ENCODE measurements at regions not wholly inside any gene's neighbourhood (a gene's known extent, or its start where the extent isn't known, plus 50 kb on each side); places are given as distances from the start of the nearest gene placed in this dataset.

DNA sequence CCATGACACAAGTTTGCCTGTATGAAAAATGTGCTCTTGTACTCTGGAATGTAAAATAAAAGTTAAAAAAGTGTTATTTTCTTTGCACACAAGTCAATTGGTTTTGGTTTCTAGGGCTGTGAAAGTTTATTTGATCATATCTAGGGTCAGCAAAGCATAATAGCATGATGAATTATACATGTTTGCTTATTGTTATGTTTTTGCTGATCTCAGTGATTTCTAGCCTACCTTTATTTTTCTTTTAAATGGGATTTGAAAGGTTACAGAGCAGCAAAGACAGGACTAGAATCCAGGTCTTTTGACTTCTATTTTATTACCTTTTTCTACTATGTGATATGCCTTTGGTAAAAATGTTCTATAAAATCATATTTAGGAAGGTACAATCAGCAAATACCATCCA is 481.0 kb downstream of the PRR32 start:
- TF ChIP-seq, protein P1, sequence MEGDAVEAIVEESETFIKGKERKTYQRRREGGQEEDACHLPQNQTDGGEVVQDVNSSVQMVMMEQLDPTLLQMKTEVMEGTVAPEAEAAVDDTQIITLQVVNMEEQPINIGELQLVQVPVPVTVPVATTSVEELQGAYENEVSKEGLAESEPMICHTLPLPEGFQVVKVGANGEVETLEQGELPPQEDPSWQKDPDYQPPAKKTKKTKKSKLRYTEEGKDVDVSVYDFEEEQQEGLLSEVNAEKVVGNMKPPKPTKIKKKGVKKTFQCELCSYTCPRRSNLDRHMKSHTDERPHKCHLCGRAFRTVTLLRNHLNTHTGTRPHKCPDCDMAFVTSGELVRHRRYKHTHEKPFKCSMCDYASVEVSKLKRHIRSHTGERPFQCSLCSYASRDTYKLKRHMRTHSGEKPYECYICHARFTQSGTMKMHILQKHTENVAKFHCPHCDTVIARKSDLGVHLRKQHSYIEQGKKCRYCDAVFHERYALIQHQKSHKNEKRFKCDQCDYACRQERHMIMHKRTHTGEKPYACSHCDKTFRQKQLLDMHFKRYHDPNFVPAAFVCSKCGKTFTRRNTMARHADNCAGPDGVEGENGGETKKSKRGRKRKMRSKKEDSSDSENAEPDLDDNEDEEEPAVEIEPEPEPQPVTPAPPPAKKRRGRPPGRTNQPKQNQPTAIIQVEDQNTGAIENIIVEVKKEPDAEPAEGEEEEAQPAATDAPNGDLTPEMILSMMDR (IDR thresholded peaks at IDR 0.05; ENCODE audit: low read depth, low read length), result no peak
- H3K27me3 ChIP-seq, result no peaks in the 10 kb centered on the region
- no peak overlapping the region for H3K4me3 ChIP-seq
- no peaks in the 10 kb centered on the region for H3K36me3 ChIP-seq
- no peak overlapping the region for H3K27ac ChIP-seq
- H3K9me3 ChIP-seq (ENCODE audit: low read depth), result no peaks in the 10 kb centered on the region
- DNase-seq (ENCODE audit: low read depth in 1 of 2, low spot score in 1 of 2), result no peak
- no peaks in the 10 kb centered on the region for H3K4me1 ChIP-seq (ENCODE audit: low read depth)

DNA sequence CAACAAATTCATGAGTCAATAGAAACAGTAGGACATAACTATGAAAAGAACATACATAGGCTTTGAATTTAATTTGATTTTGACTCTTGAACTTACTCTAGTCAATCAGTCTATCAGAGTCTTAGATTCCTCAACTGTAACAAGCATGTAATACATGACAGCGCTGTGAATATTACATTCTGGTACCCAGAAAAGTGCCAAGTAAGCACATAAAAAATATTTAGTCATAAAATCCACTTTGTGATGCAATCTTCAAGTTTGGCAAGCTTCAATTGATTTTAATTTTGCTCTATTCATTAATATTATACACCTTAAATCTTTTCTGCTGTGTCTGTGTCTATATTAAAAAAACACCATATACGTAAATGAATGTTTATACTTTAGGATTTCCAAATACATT is 483.3 kb downstream of the PRR32 start:
- no peaks in the 10 kb centered on the region for H3K27me3 ChIP-seq
- H3K4me3 ChIP-seq, result no peak overlapping the region
- H3K9me3 ChIP-seq (ENCODE audit: low read depth), result no peaks in the 10 kb centered on the region
- no peaks in the 10 kb centered on the region for H3K4me1 ChIP-seq (ENCODE audit: low read depth)
- H3K27ac ChIP-seq, result no peak overlapping the region
- no peaks in the 10 kb centered on the region for H3K36me3 ChIP-seq
- no peak for DNase-seq (ENCODE audit: low read depth in 1 of 2, low spot score in 1 of 2)
- TF ChIP-seq, protein P1 (IDR thresholded peaks at IDR 0.05; ENCODE audit: low read depth, low read length), result no peak

DNA sequence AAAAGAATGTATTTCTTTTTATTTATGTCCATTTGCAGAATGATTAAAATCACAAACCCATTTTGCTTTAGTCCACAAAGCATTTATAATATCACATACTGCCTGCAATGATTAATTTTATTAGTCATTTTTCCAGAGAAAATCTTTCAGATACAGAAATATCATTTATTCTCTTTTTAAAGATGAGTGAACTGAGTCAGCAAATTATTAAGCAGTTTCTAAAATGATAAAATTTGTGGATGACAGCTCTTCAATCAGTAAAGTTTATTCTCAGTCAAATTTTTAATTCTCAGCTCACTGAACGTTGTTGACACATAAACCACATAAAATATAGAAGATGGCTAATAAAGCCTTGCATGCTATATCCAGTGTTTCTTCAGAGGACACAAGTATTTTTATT is 485.5 kb downstream of the PRR32 start:
- Histone ChIP-seq H3K4me3 (no peak overlapping the region), H3K9me3 (ENCODE audit: low read depth) (no peaks in the 10 kb centered on the region), H3K36me3 (no peaks in the 10 kb centered on the region), H3K27me3 (no peaks in the 10 kb centered on the region), H3K4me1 (ENCODE audit: low read depth) (no peaks in the 10 kb centered on the region), H3K27ac (no peak overlapping the region)
- TF ChIP-seq, protein P1 (IDR thresholded peaks at IDR 0.05; ENCODE audit: low read depth, low read length), result no peak
- no peak for DNase-seq (ENCODE audit: low read depth in 1 of 2, low spot score in 1 of 2)

DNA sequence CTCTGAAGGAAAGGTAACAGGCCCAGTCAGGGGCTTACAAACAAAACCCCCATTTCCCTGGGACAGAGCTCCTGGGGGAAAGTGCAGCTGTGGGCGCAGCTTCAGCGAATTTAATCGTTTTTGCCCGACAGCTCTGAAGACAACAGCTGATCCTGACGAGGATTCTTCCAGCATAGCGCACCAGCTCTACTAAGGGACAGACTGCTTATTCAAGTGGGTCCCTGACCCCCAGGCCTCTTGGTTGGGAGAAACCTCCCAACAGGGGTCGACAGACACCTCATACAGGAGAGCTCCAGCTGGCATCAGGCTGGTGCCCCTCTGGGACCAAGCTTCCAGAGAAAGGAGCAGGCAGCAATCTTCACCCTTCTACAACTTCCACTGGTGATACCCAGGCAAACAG is 486.7 kb downstream of the PRR32 start:
- Histone ChIP-seq H3K27ac (no peak overlapping the region), H3K27me3 (no peaks in the 10 kb centered on the region), H3K9me3 (ENCODE audit: low read depth) (no peaks in the 10 kb centered on the region), H3K36me3 (no peaks in the 10 kb centered on the region), H3K4me1 (ENCODE audit: low read depth) (no peaks in the 10 kb centered on the region), H3K4me3 (no peak overlapping the region)
- no peak for DNase-seq (ENCODE audit: low read depth in 1 of 2, low spot score in 1 of 2)
- TF ChIP-seq, protein P1 (IDR thresholded peaks at IDR 0.05; ENCODE audit: low read depth, low read length), result no peak

DNA sequence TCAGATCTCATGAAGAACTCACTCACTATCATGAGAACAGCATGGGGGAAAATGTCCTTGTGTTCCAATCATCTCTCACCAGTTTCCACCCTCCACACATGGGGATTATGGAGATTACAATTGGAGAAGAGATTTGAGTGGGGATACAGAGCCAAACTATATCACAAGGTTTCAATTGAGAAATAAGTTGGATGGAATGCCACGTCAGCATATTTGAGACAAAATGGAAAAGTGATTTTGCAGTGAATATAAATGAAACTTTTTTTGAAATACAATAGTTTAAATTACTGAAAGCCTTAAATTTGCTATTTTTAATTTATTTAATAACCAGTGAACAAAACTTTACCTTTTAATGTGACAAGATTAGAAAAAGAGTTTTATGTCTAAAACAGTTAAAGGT is 494.1 kb downstream of the PRR32 start:
- Histone ChIP-seq H3K4me1 (ENCODE audit: low read depth) (no peaks in the 10 kb centered on the region), H3K9me3 (ENCODE audit: low read depth) (no peaks in the 10 kb centered on the region)

More for the DNA sequence above, 494.1 kb downstream of the PRR32 start:
- no peak overlapping the region for H3K27ac ChIP-seq
- no peaks in the 10 kb centered on the region for H3K36me3 ChIP-seq
- H3K27me3 ChIP-seq, result no peaks in the 10 kb centered on the region
- DNase-seq (ENCODE audit: low read depth in 1 of 2, low spot score in 1 of 2), result no peak
- TF ChIP-seq, protein P1 (IDR thresholded peaks at IDR 0.05; ENCODE audit: low read depth, low read length), result no peak
- no peak overlapping the region for H3K4me3 ChIP-seq

Data from cardiac muscle cell (in vitro differentiated cells and primary cell).